ENCODE measurements at regions not wholly inside any gene's neighbourhood (a gene's known extent, or its start where the extent isn't known, plus 50 kb on each side); places are given as distances from the start of the nearest gene placed in this dataset.

GRCh38 chr6:19664878-19665612 is 172.1 kb upstream of the ID4 start:
- no peaks in the 10 kb centered on the region for H3K36me3 Mint-ChIP-seq (ENCODE audit: low read depth)
- H3K4me1 Mint-ChIP-seq: peaks cover 49% of the 10 kb centered on the region
- H3K27ac Mint-ChIP-seq: no peak overlapping the region
- H3K9me3 Mint-ChIP-seq: no peaks in the 10 kb centered on the region
- no peak for TF ChIP-seq CTCF (IDR thresholded peaks at IDR 0.05)
- no peak overlapping the region for H3K4me3 Mint-ChIP-seq
- H3K27me3 Mint-ChIP-seq (ENCODE audit: low read depth, poor library complexity): no peaks in the 10 kb centered on the region
- DNase-seq: no peak

- Mint-ChIP-seq H3K4me3 (no peak overlapping the region), H3K27me3 (ENCODE audit: low read depth, poor library complexity) (no peaks in the 10 kb centered on the region), H3K36me3 (ENCODE audit: low read depth) (no peaks in the 10 kb centered on the region), H3K27ac (peak overlapping the region; percentile 46), H3K4me1 (peaks cover 45% of the 10 kb centered on the region), H3K9me3 (no peaks in the 10 kb centered on the region)
- no peak for TF ChIP-seq CTCF (IDR thresholded peaks at IDR 0.05)
- no peak for DNase-seq
These were observed 171.6 kb upstream of the ID4 start for GRCh38 chr6:19665613-19665909.

GRCh38 chr6:19668710-19669109 is 168.5 kb upstream of the ID4 start:
- DNase-seq: no peak
- H3K27me3 Mint-ChIP-seq (ENCODE audit: low read depth, poor library complexity): no peaks in the 10 kb centered on the region
- H3K4me1 Mint-ChIP-seq: peaks cover 21% of the 10 kb centered on the region
- no peak overlapping the region for H3K27ac Mint-ChIP-seq
- no peak for TF ChIP-seq CTCF (IDR thresholded peaks at IDR 0.05)
- H3K4me3 Mint-ChIP-seq: no peak overlapping the region
- no peaks in the 10 kb centered on the region for H3K36me3 Mint-ChIP-seq (ENCODE audit: low read depth)
- no peaks in the 10 kb centered on the region for H3K9me3 Mint-ChIP-seq

- H3K36me3 Mint-ChIP-seq (ENCODE audit: low read depth): no peaks in the 10 kb centered on the region
- no peak for TF ChIP-seq CTCF (IDR thresholded peaks at IDR 0.05)
- peaks cover 17% of the 10 kb centered on the region for H3K4me1 Mint-ChIP-seq
- no peak overlapping the region for H3K4me3 Mint-ChIP-seq
- H3K27me3 Mint-ChIP-seq (ENCODE audit: low read depth, poor library complexity): no peaks in the 10 kb centered on the region
- DNase-seq: no peak
- no peaks in the 10 kb centered on the region for H3K9me3 Mint-ChIP-seq
- H3K27ac Mint-ChIP-seq: peak overlapping the region; percentile 21
These were observed 168.0 kb upstream of the ID4 start for GRCh38 chr6:19669206-19669605.

- peaks cover 4% of the 10 kb centered on the region for H3K27me3 Mint-ChIP-seq (ENCODE audit: low read depth, poor library complexity)
- TF ChIP-seq CTCF (IDR thresholded peaks at IDR 0.05): no peak
- H3K36me3 Mint-ChIP-seq (ENCODE audit: low read depth): peaks cover 11% of the 10 kb centered on the region
- no peak overlapping the region for H3K27ac Mint-ChIP-seq
- H3K4me1 Mint-ChIP-seq: peaks cover 28% of the 10 kb centered on the region
- DNase-seq: no peak
- H3K9me3 Mint-ChIP-seq: peaks cover 17% of the 10 kb centered on the region
- H3K4me3 Mint-ChIP-seq: no peak overlapping the region
These were observed 154.3 kb upstream of the ID4 start for GRCh38 chr6:19682859-19683258.

GRCh38 chr6:19690325-19691075 is 146.7 kb upstream of the ID4 start:
- peaks cover 20% of the 10 kb centered on the region for H3K27me3 Mint-ChIP-seq (ENCODE audit: low read depth, poor library complexity)
- H3K27ac Mint-ChIP-seq: no peak overlapping the region
- no peak for DNase-seq
- no peaks in the 10 kb centered on the region for H3K36me3 Mint-ChIP-seq (ENCODE audit: low read depth)
- H3K9me3 Mint-ChIP-seq: no peaks in the 10 kb centered on the region
- peak overlapping the region; percentile 78 for H3K4me3 Mint-ChIP-seq
- TF ChIP-seq CTCF (IDR thresholded peaks at IDR 0.05): no peak
- peaks cover 36% of the 10 kb centered on the region for H3K4me1 Mint-ChIP-seq

Measured in nephron progenitor cell (in vitro differentiated cells).